Upper lobe of right lung (tissue), 1 donor: ENCODE measurements at regions not wholly inside any gene's neighbourhood (a gene's known extent, or its start where the extent isn't known, plus 50 kb on each side); places are given as distances from the start of the nearest gene placed in this dataset.
"Not testable (repeated sequence)": the region's sequence is repeated elsewhere in the genome, so short reads cannot be mapped to it uniquely, and the experiment has no call there.

Experiments used
- ATAC-seq: fragments of 200-7000 bp; cut with Tn5 transposase; one replicate; pipeline ENCODE4 v1.9.1; 2020; ENCODE audit warnings: mild to moderate bottlenecking, moderate library complexity
- DNase-seq: peaks from one replicate; pipeline ENCODE4 v3.0.0-alpha.2; 2020
- H3K27ac ChIP-seq: fragments of 200-600 bp; one replicate; pipeline ENCODE4 v1.8.0; 2022
- H3K27me3 ChIP-seq: fragments of 200-600 bp; one replicate; pipeline ENCODE4 v1.8.0; 2022; ENCODE audit warnings: mild to moderate bottlenecking
- H3K36me3 ChIP-seq: fragments of 200-600 bp; one replicate; pipeline ENCODE4 v1.8.0; 2022
- H3K4me1 ChIP-seq: fragments of 200-600 bp; one replicate; pipeline ENCODE4 v1.8.0; 2022
- H3K4me3 ChIP-seq: fragments of 200-600 bp; one replicate; pipeline ENCODE4 v1.8.0; 2022; ENCODE audit warnings: mild to moderate bottlenecking
- H3K9me3 ChIP-seq: fragments of 200-600 bp; one replicate; pipeline ENCODE4 v1.8.0; 2022
- intact Hi-C: fragments of 100-400 bp; cut with DNase I; formaldehyde crosslinking; loops from one replicate; pipeline ENCODE4 v1.11.0; 2022
- TF ChIP-seq, protein P1 (sequence below): fragments of 200-600 bp; IDR thresholded peaks from one replicate; pipeline ENCODE4 v1.8.0; 2022; ENCODE audit warnings: antibody characterized with exemption
- donor health status: DM: no; HTN: yes; CAD: no; lungs with severe emphysema.

GRCh38 chr17:53466733-53467132, 356.0 kb upstream of the KIF2B start:
- ATAC-seq, result no peak
- H3K27ac ChIP-seq, result no peak overlapping the region
- H3K4me1 ChIP-seq, result no peaks in the 10 kb centered on the region
- intact Hi-C loops, result no loop called here
- no peaks in the 10 kb centered on the region for H3K27me3 ChIP-seq
- TF ChIP-seq, protein P1, sequence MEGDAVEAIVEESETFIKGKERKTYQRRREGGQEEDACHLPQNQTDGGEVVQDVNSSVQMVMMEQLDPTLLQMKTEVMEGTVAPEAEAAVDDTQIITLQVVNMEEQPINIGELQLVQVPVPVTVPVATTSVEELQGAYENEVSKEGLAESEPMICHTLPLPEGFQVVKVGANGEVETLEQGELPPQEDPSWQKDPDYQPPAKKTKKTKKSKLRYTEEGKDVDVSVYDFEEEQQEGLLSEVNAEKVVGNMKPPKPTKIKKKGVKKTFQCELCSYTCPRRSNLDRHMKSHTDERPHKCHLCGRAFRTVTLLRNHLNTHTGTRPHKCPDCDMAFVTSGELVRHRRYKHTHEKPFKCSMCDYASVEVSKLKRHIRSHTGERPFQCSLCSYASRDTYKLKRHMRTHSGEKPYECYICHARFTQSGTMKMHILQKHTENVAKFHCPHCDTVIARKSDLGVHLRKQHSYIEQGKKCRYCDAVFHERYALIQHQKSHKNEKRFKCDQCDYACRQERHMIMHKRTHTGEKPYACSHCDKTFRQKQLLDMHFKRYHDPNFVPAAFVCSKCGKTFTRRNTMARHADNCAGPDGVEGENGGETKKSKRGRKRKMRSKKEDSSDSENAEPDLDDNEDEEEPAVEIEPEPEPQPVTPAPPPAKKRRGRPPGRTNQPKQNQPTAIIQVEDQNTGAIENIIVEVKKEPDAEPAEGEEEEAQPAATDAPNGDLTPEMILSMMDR, result no peak
- H3K36me3 ChIP-seq, result no peaks in the 10 kb centered on the region
- no peak for DNase-seq
- no peaks in the 10 kb centered on the region for H3K9me3 ChIP-seq
- H3K4me3 ChIP-seq, result no peak overlapping the region

DNA sequence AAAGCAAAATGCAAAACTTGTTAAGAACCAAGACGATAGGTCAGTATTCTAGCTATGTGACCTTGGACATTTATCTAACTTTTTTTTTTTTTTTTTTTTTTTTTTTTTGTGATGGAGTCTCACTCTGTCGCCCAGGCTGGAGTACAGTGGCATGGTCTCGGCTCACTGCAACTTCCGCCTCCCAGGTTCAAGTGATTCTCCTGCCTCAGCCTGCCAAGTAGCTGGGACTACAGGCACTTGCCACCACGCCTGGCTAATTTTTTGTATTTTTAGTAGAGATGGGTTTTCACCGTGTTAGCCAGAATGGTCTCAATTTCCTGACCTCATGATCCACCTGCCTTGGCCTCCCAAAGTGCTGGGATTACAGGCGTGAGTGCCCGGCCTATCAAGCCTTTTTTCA, 358.3 kb upstream of the KIF2B start:
- DNase-seq, H3K27ac ChIP-seq, intact Hi-C loops, ATAC-seq, H3K27me3 ChIP-seq, H3K9me3 ChIP-seq, H3K4me3 ChIP-seq, H3K36me3 ChIP-seq, H3K4me1 ChIP-seq: not testable (repeated sequence)

DNA sequence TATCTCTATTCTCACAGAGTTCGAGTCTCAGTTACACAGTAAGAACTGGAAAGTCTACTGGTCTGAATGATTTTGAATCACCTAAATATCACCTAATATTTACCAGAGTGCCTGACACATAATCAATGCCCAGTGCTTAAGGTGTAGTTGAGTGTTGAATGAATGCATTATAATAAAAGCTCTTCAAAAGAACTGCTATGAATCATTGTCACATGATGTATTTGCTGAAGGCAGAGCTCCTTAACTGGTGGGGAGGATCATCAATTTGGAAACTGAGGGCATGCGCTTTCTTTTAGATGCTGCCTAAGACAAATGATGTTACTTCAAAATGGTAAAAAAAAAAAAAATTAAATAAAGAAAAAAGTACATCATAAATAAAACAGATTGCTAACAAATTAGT, 359.4 kb upstream of the KIF2B start:
- no peak overlapping the region for H3K27ac ChIP-seq
- H3K36me3 ChIP-seq, result no peaks in the 10 kb centered on the region
- no peaks in the 10 kb centered on the region for H3K9me3 ChIP-seq
- no peak for ATAC-seq
- TF ChIP-seq, protein P1, result no peak
- H3K4me1 ChIP-seq, result no peaks in the 10 kb centered on the region
- no peak overlapping the region for H3K4me3 ChIP-seq
- no peak for DNase-seq
- intact Hi-C loops, result no loop called here
- H3K27me3 ChIP-seq, result no peaks in the 10 kb centered on the region

DNA sequence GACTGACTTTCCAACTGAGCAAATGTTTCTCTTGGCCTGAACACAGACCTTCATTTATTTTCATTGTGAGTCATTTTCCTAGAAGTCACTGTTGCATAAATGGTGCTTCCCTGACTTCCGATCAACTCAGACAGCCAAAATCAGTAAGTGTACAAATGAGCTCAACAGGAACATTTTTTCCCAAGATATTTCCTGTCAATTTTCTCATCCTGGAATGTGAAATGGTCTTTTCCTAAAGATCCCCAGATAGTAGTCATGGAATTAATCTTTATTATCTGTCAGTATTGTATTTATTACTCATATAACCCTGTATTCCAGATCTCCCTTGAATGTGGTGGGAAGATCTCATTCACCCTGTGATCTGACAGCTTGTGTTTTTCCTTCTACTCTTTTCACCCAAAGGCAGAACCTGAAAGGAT, 360.3 kb upstream of the KIF2B start:
- Histone ChIP-seq H3K27ac (no peak overlapping the region), H3K4me1 (no peaks in the 10 kb centered on the region), H3K4me3 (no peak overlapping the region), H3K9me3 (no peaks in the 10 kb centered on the region), H3K36me3 (no peaks in the 10 kb centered on the region), H3K27me3 (no peaks in the 10 kb centered on the region)
- ATAC-seq, result no peak
- DNase-seq, result no peak
- TF ChIP-seq, protein P1, result no peak
- intact Hi-C loops, result no loop called here

DNA sequence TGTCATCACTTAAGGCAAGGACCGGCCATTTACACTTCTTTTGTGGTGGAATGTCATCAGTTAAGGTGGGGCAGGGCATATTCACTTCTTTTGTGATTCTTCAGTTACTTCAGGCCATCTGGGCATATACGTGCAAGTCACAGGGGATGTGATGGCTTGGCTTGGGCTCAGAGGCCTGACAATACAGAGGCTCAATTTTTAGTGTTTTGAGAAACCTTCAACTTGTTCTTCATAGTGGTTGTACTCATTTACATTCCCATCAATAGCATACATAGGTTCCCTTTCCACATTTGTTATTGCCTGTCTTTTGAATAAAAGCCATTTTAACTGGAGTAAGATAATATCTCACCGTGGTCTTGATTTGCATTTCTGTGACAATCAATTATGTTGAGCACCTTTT, 366.8 kb upstream of the KIF2B start:
- H3K27ac ChIP-seq, DNase-seq, intact Hi-C loops, H3K4me3 ChIP-seq, H3K9me3 ChIP-seq, ATAC-seq, H3K27me3 ChIP-seq, H3K4me1 ChIP-seq, H3K36me3 ChIP-seq: not testable (repeated sequence)

GRCh38 chr17:53454337-53454736, 368.4 kb upstream of the KIF2B start:
- no peak for DNase-seq

DNA sequence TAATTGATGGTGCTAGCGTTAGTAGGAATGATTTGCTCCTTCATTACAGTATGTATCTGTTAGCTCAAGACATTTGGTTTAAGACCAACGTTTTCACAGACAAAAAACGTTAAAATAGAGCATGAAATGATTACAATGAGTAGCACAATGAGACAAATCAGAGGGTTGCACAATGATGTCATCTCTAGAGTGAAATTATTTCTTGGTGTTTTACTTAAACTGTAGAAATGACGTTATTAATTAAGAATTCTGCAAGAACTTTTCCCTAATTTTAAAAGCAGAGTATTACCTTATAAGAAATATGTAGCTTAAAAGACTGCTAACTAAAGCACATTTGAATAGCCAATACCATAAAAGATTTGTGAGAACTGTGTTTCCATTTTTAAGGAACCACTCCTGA, 373.4 kb upstream of the KIF2B start:
- no peak for ATAC-seq
- H3K4me3 ChIP-seq, result no peak overlapping the region
- H3K27ac ChIP-seq, result no peak overlapping the region
- H3K36me3 ChIP-seq, result no peaks in the 10 kb centered on the region
- H3K4me1 ChIP-seq, result no peaks in the 10 kb centered on the region
- no peak for DNase-seq
- intact Hi-C loops, result no loop called here
- no peaks in the 10 kb centered on the region for H3K9me3 ChIP-seq
- H3K27me3 ChIP-seq, result no peaks in the 10 kb centered on the region
- TF ChIP-seq, protein P1, result no peak

More at GRCh38 chr17:53454337-53454736, 368.4 kb upstream of the KIF2B start:
- TF ChIP-seq, protein P1, result no peak
- ATAC-seq, result no peak
- no peak overlapping the region for H3K27ac ChIP-seq
- intact Hi-C loops, result no loop called here
- no peaks in the 10 kb centered on the region for H3K4me1 ChIP-seq
- H3K27me3 ChIP-seq, result no peaks in the 10 kb centered on the region
- H3K36me3 ChIP-seq, result no peaks in the 10 kb centered on the region
- no peak overlapping the region for H3K4me3 ChIP-seq
- H3K9me3 ChIP-seq, result no peaks in the 10 kb centered on the region
